ENCODE measurements at regions not wholly inside any gene's neighbourhood (a gene's known extent, or its start where the extent isn't known, plus 50 kb on each side); places are given as distances from the start of the nearest gene placed in this dataset.

DNA sequence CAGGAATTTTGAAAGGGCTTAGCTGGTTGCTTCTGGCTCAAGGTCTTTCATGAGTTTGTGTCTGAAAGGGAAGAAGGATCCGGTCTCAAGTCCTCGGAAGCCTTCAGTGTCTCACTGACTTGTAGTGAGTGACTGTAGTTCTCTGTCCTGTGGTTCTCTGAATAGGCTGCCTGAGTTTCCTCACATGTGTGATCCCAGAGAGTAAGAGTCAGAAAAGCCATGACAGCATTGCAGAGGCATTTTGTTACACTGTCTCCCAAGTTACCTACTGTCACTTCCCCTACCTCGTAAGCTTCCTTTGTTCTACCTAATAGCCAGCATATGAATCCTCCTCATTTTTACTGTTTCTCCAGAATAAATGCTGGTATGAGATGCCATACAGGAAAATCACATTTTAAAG lies 709.1 kb upstream of the CHAC2 start:
- Histone ChIP-seq H3K27me3 (no peaks in the 10 kb centered on the region), H3K4me3 (no peak overlapping the region), H3K36me3 (no peaks in the 10 kb centered on the region), H3K4me1 (no peaks in the 10 kb centered on the region), H3K9me3 (no peaks in the 10 kb centered on the region), H3K27ac (no peak overlapping the region)
- DNase-seq, result no peak
- TF ChIP-seq, protein P1, sequence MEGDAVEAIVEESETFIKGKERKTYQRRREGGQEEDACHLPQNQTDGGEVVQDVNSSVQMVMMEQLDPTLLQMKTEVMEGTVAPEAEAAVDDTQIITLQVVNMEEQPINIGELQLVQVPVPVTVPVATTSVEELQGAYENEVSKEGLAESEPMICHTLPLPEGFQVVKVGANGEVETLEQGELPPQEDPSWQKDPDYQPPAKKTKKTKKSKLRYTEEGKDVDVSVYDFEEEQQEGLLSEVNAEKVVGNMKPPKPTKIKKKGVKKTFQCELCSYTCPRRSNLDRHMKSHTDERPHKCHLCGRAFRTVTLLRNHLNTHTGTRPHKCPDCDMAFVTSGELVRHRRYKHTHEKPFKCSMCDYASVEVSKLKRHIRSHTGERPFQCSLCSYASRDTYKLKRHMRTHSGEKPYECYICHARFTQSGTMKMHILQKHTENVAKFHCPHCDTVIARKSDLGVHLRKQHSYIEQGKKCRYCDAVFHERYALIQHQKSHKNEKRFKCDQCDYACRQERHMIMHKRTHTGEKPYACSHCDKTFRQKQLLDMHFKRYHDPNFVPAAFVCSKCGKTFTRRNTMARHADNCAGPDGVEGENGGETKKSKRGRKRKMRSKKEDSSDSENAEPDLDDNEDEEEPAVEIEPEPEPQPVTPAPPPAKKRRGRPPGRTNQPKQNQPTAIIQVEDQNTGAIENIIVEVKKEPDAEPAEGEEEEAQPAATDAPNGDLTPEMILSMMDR (IDR thresholded peaks at IDR 0.05), result no peak
- no peak for TF ChIP-seq POLR2A (IDR thresholded peaks at IDR 0.05)
- TF ChIP-seq EP300 (IDR thresholded peaks at IDR 0.05), result no peak
- TF ChIP-seq POLR2AphosphoS5 (IDR thresholded peaks at IDR 0.05), result no peak
- no peak for ATAC-seq (ENCODE audit: low FRiP score in 2 of 2)
- WGBS, 2 donors, result 80 to 81% methylated on average over 3 of the region's 3 CpGs

DNA sequence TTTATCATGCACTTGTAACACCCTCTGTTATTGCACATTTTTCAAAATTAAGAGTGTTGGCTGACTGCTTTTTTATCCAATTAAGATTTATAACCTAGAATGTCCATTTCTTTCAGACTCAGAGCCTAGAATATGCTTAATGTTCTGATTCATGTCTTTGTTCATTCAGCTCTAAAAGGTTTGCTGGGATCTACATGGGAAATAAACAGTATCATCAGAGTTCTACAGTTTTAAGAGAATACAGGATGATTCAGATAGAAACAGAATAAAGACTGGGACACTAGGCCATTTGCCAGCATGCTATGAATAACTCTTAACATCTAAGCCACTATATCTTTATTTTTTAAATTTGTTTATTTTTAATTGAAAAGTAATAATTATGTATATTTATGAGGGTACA lies 713.7 kb upstream of the CHAC2 start:
- no peak for DNase-seq

DNA sequence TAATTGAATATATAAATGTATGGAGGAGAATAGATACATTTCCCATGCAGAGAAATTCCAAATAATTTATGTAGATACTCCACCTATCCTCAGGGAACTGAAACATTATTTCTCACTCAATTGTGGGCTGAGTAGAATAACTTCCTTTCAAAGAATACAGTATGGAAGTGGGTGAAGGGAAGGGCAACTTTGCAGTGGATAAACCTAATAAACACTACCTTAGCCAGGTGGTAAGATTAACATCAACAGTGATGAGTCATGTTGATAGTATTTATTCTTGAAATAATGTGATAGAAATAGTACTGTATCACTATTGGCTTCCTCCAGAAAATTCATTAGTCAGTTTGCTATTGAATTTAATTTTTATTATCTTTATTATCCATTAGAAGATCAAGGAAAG lies 716.4 kb upstream of the CHAC2 start:
- Histone ChIP-seq H3K27ac (no peak overlapping the region), H3K36me3 (no peaks in the 10 kb centered on the region), H3K27me3 (no peaks in the 10 kb centered on the region), H3K4me3 (no peak overlapping the region), H3K9me3 (peaks cover 0 to 3% (median 0%) of the 10 kb centered on the region in 4 donors), H3K4me1 (no peaks in the 10 kb centered on the region)
- TF ChIP-seq, protein P1 (IDR thresholded peaks at IDR 0.05), result no peak
- no peak for TF ChIP-seq POLR2AphosphoS5 (IDR thresholded peaks at IDR 0.05)
- no peak for TF ChIP-seq POLR2A (IDR thresholded peaks at IDR 0.05)
- no peak for TF ChIP-seq EP300 (IDR thresholded peaks at IDR 0.05)
- DNase-seq, result no peak
- no peak for ATAC-seq (ENCODE audit: low FRiP score in 2 of 2)

More for the DNA sequence above, 713.7 kb upstream of the CHAC2 start:
- H3K27me3 ChIP-seq, result no peaks in the 10 kb centered on the region
- TF ChIP-seq POLR2A (IDR thresholded peaks at IDR 0.05) (no peak), EP300 (IDR thresholded peaks at IDR 0.05) (no peak), POLR2AphosphoS5 (IDR thresholded peaks at IDR 0.05) (no peak)
- TF ChIP-seq, protein P1 (IDR thresholded peaks at IDR 0.05), result no peak
- no peak for ATAC-seq (ENCODE audit: low FRiP score in 2 of 2)
- H3K4me1 ChIP-seq, result no peaks in the 10 kb centered on the region
- H3K36me3 ChIP-seq, result no peaks in the 10 kb centered on the region
- H3K4me3 ChIP-seq, result no peak overlapping the region
- H3K27ac ChIP-seq, result no peak overlapping the region
- peaks cover 0 to 3% (median 0%) of the 10 kb centered on the region in 4 donors for H3K9me3 ChIP-seq

DNA sequence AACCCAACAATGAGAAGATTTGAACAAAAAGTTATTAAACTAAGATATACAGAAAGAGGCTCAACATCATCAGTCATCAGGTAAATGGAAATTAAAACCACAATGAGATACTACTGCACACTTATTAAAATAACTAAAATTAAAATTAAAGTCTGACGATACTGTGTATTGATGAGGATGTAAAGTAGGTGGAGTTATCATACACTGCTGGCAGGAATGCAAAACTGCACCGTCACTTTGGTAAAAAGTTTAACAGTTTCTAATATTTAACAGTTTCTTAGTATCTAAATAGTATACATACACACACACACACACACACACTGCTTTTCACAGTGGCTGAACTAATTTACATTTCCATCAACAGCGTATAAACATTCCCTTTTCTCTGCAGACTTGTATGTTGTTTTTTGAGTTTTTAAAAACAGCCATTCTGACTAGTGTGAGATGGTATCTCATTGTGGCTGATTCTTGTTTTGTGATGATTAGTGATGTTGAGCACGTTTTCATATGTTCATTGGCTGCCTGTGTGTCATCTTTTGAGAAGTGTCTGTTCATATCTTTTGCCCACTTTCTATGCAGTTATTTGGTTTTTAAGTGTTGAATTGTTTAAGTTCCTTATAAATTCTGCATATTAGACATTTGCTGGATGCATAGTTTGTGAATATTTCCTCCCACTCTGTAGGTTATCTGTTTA lies 726.9 kb upstream of the CHAC2 start:
- H3K27me3 ChIP-seq, result no peaks in the 10 kb centered on the region
- no peaks in the 10 kb centered on the region for H3K4me1 ChIP-seq
- ATAC-seq (ENCODE audit: low FRiP score in 2 of 2) (no peak), DNase-seq (no peak)
- no peaks in the 10 kb centered on the region for H3K9me3 ChIP-seq
- no peaks in the 10 kb centered on the region for H3K36me3 ChIP-seq
- WGBS, 2 donors, result 82 to 83% methylated on average over 4 of the region's 4 CpGs
- no peak overlapping the region for H3K27ac ChIP-seq
- TF ChIP-seq, protein P1 (IDR thresholded peaks at IDR 0.05), result no peak
- TF ChIP-seq POLR2A (IDR thresholded peaks at IDR 0.05) (no peak), EP300 (IDR thresholded peaks at IDR 0.05) (no peak), POLR2AphosphoS5 (IDR thresholded peaks at IDR 0.05) (no peak)
- no peak overlapping the region for H3K4me3 ChIP-seq

- 47 to 90% methylated on average over 1 of the region's 1 CpG for WGBS, 2 donors
- DNase-seq (no peak), ATAC-seq (ENCODE audit: low FRiP score in 2 of 2) (no peak)
- Histone ChIP-seq H3K4me1 (no peaks in the 10 kb centered on the region), H3K36me3 (no peaks in the 10 kb centered on the region), H3K4me3 (no peak overlapping the region), H3K9me3 (no peaks in the 10 kb centered on the region), H3K27me3 (no peaks in the 10 kb centered on the region), H3K27ac (no peak overlapping the region)
- TF ChIP-seq POLR2A (IDR thresholded peaks at IDR 0.05) (no peak), POLR2AphosphoS5 (IDR thresholded peaks at IDR 0.05) (no peak), EP300 (IDR thresholded peaks at IDR 0.05) (no peak)
- TF ChIP-seq, protein P1 (IDR thresholded peaks at IDR 0.05), result no peak
Measured at GRCh38 chr2:53036196-53036595, 731.4 kb upstream of the CHAC2 start.
